Right lobe of liver (tissue), 4 donors: ENCODE measurements at regions not wholly inside any gene's neighbourhood (a gene's known extent, or its start where the extent isn't known, plus 50 kb on each side); places are given as distances from the start of the nearest gene placed in this dataset.

Experiments used
- POLR2A ChIP-seq: fragments of 450-650 bp; IDR thresholded peaks from one replicate; pipeline ENCODE4 v1.6.1; 2017; ENCODE audit warnings: antibody characterized with exemption, mild to moderate bottlenecking
- TF ChIP-seq, protein P1 (sequence below), 4 donors: fragments of 200-600 bp in 3 of 4; fragments of 450-650 bp in 1 of 4; IDR thresholded peaks; one replicate each; pipeline versions ENCODE4 v1.5.1 to v1.8.0; 2016 to 2022; ENCODE audit warnings: antibody characterized with exemption in 4 of 4, mild to moderate bottlenecking in 2 of 4
- donor health status: DM: no; HTN: no; CAD: no.
- donor health status: DM: no; HTN: no; CAD: no.
- donor health status: DM: no; HTN: yes; CAD: no.

DNA sequence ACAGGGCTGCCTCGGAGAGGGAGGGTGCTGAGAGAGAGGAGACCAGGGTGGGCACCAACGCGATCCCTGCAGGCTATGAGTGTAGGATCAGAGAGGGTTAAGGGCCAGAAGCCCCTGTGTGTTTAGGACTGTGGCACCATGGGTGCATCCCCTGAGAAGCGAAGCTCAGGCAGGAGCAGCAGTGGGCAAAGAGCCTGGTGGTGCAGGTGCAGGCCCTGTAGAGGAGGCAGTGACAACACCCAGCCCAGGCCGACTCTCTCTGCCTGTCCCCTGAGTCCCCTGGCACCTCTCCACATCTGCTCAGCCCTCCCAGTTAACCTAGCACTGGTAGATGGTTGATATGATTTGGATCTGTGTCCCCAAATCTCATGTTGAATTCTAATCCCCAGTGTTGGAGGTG is 139.8 kb downstream of the RNF152 start:
- TF ChIP-seq, protein P1, sequence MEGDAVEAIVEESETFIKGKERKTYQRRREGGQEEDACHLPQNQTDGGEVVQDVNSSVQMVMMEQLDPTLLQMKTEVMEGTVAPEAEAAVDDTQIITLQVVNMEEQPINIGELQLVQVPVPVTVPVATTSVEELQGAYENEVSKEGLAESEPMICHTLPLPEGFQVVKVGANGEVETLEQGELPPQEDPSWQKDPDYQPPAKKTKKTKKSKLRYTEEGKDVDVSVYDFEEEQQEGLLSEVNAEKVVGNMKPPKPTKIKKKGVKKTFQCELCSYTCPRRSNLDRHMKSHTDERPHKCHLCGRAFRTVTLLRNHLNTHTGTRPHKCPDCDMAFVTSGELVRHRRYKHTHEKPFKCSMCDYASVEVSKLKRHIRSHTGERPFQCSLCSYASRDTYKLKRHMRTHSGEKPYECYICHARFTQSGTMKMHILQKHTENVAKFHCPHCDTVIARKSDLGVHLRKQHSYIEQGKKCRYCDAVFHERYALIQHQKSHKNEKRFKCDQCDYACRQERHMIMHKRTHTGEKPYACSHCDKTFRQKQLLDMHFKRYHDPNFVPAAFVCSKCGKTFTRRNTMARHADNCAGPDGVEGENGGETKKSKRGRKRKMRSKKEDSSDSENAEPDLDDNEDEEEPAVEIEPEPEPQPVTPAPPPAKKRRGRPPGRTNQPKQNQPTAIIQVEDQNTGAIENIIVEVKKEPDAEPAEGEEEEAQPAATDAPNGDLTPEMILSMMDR (IDR thresholded peaks at IDR 0.05), result no peak
- no peak for TF ChIP-seq POLR2A
